WTC11 (cell line): ENCODE measurements at regions not wholly inside any gene's neighbourhood (a gene's known extent, or its start where the extent isn't known, plus 50 kb on each side); places are given as distances from the start of the nearest gene placed in this dataset.

Source experiments
- AFF4 ChIP-seq: sonication (generic); formaldehyde crosslinking; IDR thresholded peaks from 2 replicates; pipeline ENCODE4 v1.8.1; 2023; ENCODE audit warnings: mild to moderate bottlenecking, missing genetic modification reagents, borderline replicate concordance
- CREB1 ChIP-seq: sonication (generic); formaldehyde crosslinking; IDR thresholded peaks from 2 replicates; pipeline ENCODE4 v1.8.0; 2023; ENCODE audit warnings: mild to moderate bottlenecking, missing genetic modification reagents
- CTCF ChIP-seq: fragments of 200-600 bp; IDR thresholded peaks from 2 replicates; pipeline ENCODE4 v1.8.0; 2022; ENCODE audit warnings: antibody characterized with exemption
- E2F5 ChIP-seq: sonication (generic); formaldehyde crosslinking; IDR thresholded peaks from 2 replicates; pipeline ENCODE4 v1.8.1; 2022; ENCODE audit warnings: mild to moderate bottlenecking, moderate library complexity, missing genetic modification reagents
- ESRRA ChIP-seq: sonication (generic); formaldehyde crosslinking; IDR thresholded peaks from 2 replicates; pipeline ENCODE4 v1.8.1; 2022; ENCODE audit warnings: mild to moderate bottlenecking, missing genetic modification reagents, borderline replicate concordance
- NFYB ChIP-seq: sonication (generic); formaldehyde crosslinking; conservative IDR thresholded peaks from 2 replicates; pipeline ENCODE4 v1.8.0; 2022; ENCODE audit warnings: low read depth, missing genetic modification reagents
- NR1H2 ChIP-seq: sonication (generic); formaldehyde crosslinking; IDR thresholded peaks from 2 replicates; pipeline ENCODE4 v1.9.0; 2021; ENCODE audit warnings: mild to moderate bottlenecking, moderate library complexity, missing genetic modification reagents
- STAT6 ChIP-seq: sonication (generic); formaldehyde crosslinking; conservative IDR thresholded peaks from 2 replicates; pipeline ENCODE4 v1.8.1; 2023; ENCODE audit warnings: mild to moderate bottlenecking, low read depth, missing genetic modification reagents, moderate library complexity
- ZBTB21 ChIP-seq: sonication (generic); formaldehyde crosslinking; IDR thresholded peaks from 2 replicates; pipeline ENCODE4 v1.8.1; 2023; ENCODE audit warnings: mild to moderate bottlenecking, missing genetic modification reagents, borderline replicate concordance

GRCh38 chr4:136934601-136935000, 597.7 kb downstream of the PCDH18 start:
- no peak for TF ChIP-seq NR1H2 (CRISPR knock-in tag)
- no peak for TF ChIP-seq CTCF
- TF ChIP-seq ZBTB21: no peak
- no peak for TF ChIP-seq E2F5 (CRISPR knock-in tag)
- TF ChIP-seq CREB1: no peak
- no peak for TF ChIP-seq ESRRA (CRISPR knock-in tag)
- no peak for TF ChIP-seq NFYB (CRISPR knock-in tag)
- no peak for TF ChIP-seq AFF4 (CRISPR knock-in tag)
- no peak for TF ChIP-seq STAT6 (CRISPR knock-in tag)
